ENCODE measurements at regions not wholly inside any gene's neighbourhood (a gene's known extent, or its start where the extent isn't known, plus 50 kb on each side); places are given as distances from the start of the nearest gene placed in this dataset.

- ChIA-PET CTCF (ENCODE audit: unreplicated experiment) (no interaction called here), POLR2A (interaction anchor here (1.1 kb wide), 1 partner anchor 31 kb away, joined by 4 read pairs; no protein-coding TSS in a partner anchor)
- intact Hi-C loops (cut with micrococcal nuclease; ENCODE audit: unreplicated experiment) = no loop called here
- TF ChIP-seq CTCF (conservative IDR thresholded peaks at IDR 0.05; ENCODE audit: low read length) (no peak), EZH2phosphoT487 (IDR thresholded peaks at IDR 0.05; ENCODE audit: borderline replicate concordance, low read depth, low read length) (no peak)
- no peaks in the 10 kb centered on the region for H3K9me3 ChIP-seq (ENCODE audit: low read length)
- no peaks in the 10 kb centered on the region for H3K79me2 ChIP-seq (ENCODE audit: insufficient read depth, low read depth, low read length)
- H3K4me1 ChIP-seq (ENCODE audit: insufficient read depth, low read length, poor library complexity, severe bottlenecking) = no peaks in the 10 kb centered on the region
- H3K36me3 ChIP-seq (ENCODE audit: insufficient read depth, low read length) = no peaks in the 10 kb centered on the region
- H3K27ac ChIP-seq (ENCODE audit: low read depth, low read length, poor library complexity, severe bottlenecking) = no peak overlapping the region
- no peaks in the 10 kb centered on the region for H3K9me2 ChIP-seq (ENCODE audit: insufficient read depth, low read length)
- no peak for DNase-seq (ENCODE audit: low spot score)
- H2AFZ ChIP-seq (ENCODE audit: low read length) = no peak overlapping the region
- no peaks in the 10 kb centered on the region for H4K20me1 ChIP-seq (ENCODE audit: insufficient read depth, low read length)
- H3K4me3 ChIP-seq (ENCODE audit: low read depth, low read length, poor library complexity, severe bottlenecking) = no peak overlapping the region
- BruUV-seq (replicated peaks) = no TSS peak
- no peak overlapping the region for H3K4me2 ChIP-seq (ENCODE audit: low read length)
Measured at GRCh38 chr11:133749841-133750240, 95.5 kb downstream of the SPATA19 start.

- POLR2A ChIA-PET = no interaction called here
Measured at GRCh38 chr11:133747409-133747808, 97.9 kb downstream of the SPATA19 start.

GRCh38 chr11:133746663-133747306 lies 98.5 kb downstream of the SPATA19 start:
- no TSS peak for BruUV-seq (replicated peaks)
- Histone ChIP-seq H3K9me2 (ENCODE audit: insufficient read depth, low read length) (no peaks in the 10 kb centered on the region), H3K79me2 (ENCODE audit: insufficient read depth, low read depth, low read length) (no peaks in the 10 kb centered on the region), H3K4me1 (ENCODE audit: insufficient read depth, low read length, poor library complexity, severe bottlenecking) (no peaks in the 10 kb centered on the region), H3K36me3 (ENCODE audit: insufficient read depth, low read length) (no peaks in the 10 kb centered on the region), H2AFZ (ENCODE audit: low read length) (no peak overlapping the region), H3K4me3 (ENCODE audit: low read depth, low read length, poor library complexity, severe bottlenecking) (no peak overlapping the region), H3K9me3 (ENCODE audit: low read length) (no peaks in the 10 kb centered on the region), H4K20me1 (ENCODE audit: insufficient read depth, low read length) (no peaks in the 10 kb centered on the region), H3K27ac (ENCODE audit: low read depth, low read length, poor library complexity, severe bottlenecking) (no peak overlapping the region), H3K4me2 (ENCODE audit: low read length) (no peak overlapping the region)
- ChIA-PET POLR2A (no interaction called here), CTCF (ENCODE audit: unreplicated experiment) (no interaction called here)
- DNase-seq (ENCODE audit: low spot score) = no peak
- TF ChIP-seq CTCF (conservative IDR thresholded peaks at IDR 0.05; ENCODE audit: low read length) = no peak
- no peak for TF ChIP-seq EZH2phosphoT487 (IDR thresholded peaks at IDR 0.05; ENCODE audit: borderline replicate concordance, low read depth, low read length)
- intact Hi-C loops (cut with micrococcal nuclease; ENCODE audit: unreplicated experiment) = no loop called here

More at GRCh38 chr11:133747409-133747808, 97.9 kb downstream of the SPATA19 start:
- CTCF ChIA-PET (ENCODE audit: unreplicated experiment) = no interaction called here
- Histone ChIP-seq H3K9me2 (ENCODE audit: insufficient read depth, low read length) (no peaks in the 10 kb centered on the region), H3K79me2 (ENCODE audit: insufficient read depth, low read depth, low read length) (no peaks in the 10 kb centered on the region), H2AFZ (ENCODE audit: low read length) (no peak overlapping the region), H3K4me2 (ENCODE audit: low read length) (no peak overlapping the region), H3K36me3 (ENCODE audit: insufficient read depth, low read length) (no peaks in the 10 kb centered on the region), H4K20me1 (ENCODE audit: insufficient read depth, low read length) (no peaks in the 10 kb centered on the region), H3K9me3 (ENCODE audit: low read length) (no peaks in the 10 kb centered on the region), H3K4me3 (ENCODE audit: low read depth, low read length, poor library complexity, severe bottlenecking) (no peak overlapping the region), H3K4me1 (ENCODE audit: insufficient read depth, low read length, poor library complexity, severe bottlenecking) (no peaks in the 10 kb centered on the region), H3K27ac (ENCODE audit: low read depth, low read length, poor library complexity, severe bottlenecking) (no peak overlapping the region)
- no peak for TF ChIP-seq EZH2phosphoT487 (IDR thresholded peaks at IDR 0.05; ENCODE audit: borderline replicate concordance, low read depth, low read length)
- no peak for DNase-seq (ENCODE audit: low spot score)
- BruUV-seq (replicated peaks) = no TSS peak
- intact Hi-C loops (cut with micrococcal nuclease; ENCODE audit: unreplicated experiment) = no loop called here

All from OCI-LY7 (cell line).